Fibroblast of villous mesenchyme (primary cell): ENCODE measurements at regions not wholly inside any gene's neighbourhood (a gene's known extent, or its start where the extent isn't known, plus 50 kb on each side); places are given as distances from the start of the nearest gene placed in this dataset.

ENCODE experiments used
- DNase-seq: peaks from one replicate; pipeline ENCODE4 v3.0.0-alpha.2; 2010; ENCODE audit warnings: low read depth
- H3K4me3 ChIP-seq: 2 replicates; pipeline ENCODE4 v1.5.1; 2011; ENCODE audit warnings: low read depth, mild to moderate bottlenecking, low read length
- CTCF ChIP-seq: IDR thresholded peaks from 2 replicates; pipeline ENCODE4 v1.5.1; 2012; ENCODE audit warnings: low read depth, mild to moderate bottlenecking, low read length; ENCODE audit not compliant: insufficient read depth

DNA sequence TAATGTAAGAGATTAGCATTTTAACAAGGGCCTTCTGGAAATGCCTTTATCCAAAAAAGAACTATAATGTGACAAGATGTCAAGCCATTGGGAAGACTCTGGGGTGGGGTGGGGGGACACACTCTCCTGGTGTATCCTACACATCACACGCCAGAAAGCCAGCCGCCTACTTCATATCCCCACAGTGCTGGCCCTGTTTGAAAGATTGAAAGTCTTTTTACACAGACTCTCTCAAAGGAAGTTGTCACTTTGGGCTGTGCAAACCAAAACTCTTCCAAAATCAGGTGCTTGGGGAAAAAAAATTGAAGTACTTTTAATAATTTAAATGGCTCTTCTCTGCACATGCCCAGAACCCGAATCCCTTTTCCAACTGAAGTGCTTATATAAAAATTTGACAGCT is 666.7 kb downstream of the BCL11A start:
- no peak overlapping the region for H3K4me3 ChIP-seq
- TF ChIP-seq CTCF = no peak
- DNase-seq = no peak

- no peak for DNase-seq
- no peak overlapping the region for H3K4me3 ChIP-seq
- no peak for TF ChIP-seq CTCF
Measured at GRCh38 chr2:59885541-59885940, 667.9 kb downstream of the BCL11A start.

- H3K4me3 ChIP-seq = no peak overlapping the region
- DNase-seq = no peak
- no peak for TF ChIP-seq CTCF
Measured at GRCh38 chr2:59884166-59884565, 669.3 kb downstream of the BCL11A start.

- no peak overlapping the region for H3K4me3 ChIP-seq
- DNase-seq = no peak
- TF ChIP-seq CTCF = no peak
Measured at GRCh38 chr2:59882822-59883221, 670.6 kb downstream of the BCL11A start.

DNA sequence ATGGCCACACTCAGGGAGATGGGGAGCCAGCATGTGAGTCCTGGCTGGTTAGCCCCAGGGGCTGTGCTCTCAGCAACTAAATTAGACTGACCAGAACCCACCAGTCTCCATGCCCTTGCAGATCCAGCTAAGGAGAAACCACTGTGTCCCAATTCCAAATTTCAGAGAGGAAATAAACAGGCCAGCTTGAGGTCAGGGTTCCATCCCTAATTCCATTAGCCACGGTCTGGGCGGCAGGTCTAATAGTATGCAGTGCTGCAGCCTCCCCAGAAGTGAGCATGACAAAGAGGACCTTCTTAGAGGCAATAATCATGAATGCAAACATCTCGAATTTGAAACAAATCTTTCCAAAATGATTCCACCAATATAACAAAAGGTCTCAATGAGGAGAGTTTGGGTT is 671.2 kb downstream of the BCL11A start:
- no peak for DNase-seq
- no peak overlapping the region for H3K4me3 ChIP-seq
- TF ChIP-seq CTCF = no peak

GRCh38 chr2:59881218-59881617 is 672.2 kb downstream of the BCL11A start:
- H3K4me3 ChIP-seq = no peak overlapping the region
- TF ChIP-seq CTCF = no peak
- DNase-seq = no peak

GRCh38 chr2:59879700-59880131 is 673.7 kb downstream of the BCL11A start:
- TF ChIP-seq CTCF = no peak
- DNase-seq = no peak
- no peak overlapping the region for H3K4me3 ChIP-seq
